DMS 273 (cell line): ENCODE measurements at regions not wholly inside any gene's neighbourhood (a gene's known extent, or its start where the extent isn't known, plus 50 kb on each side); places are given as distances from the start of the nearest gene placed in this dataset.

Source experiments
- DNase-seq: peaks from one replicate; lab custom pipeline; 2025; ENCODE audit not compliant: unreplicated experiment; lab: John Stamatoyannopoulos, UW

DNA sequence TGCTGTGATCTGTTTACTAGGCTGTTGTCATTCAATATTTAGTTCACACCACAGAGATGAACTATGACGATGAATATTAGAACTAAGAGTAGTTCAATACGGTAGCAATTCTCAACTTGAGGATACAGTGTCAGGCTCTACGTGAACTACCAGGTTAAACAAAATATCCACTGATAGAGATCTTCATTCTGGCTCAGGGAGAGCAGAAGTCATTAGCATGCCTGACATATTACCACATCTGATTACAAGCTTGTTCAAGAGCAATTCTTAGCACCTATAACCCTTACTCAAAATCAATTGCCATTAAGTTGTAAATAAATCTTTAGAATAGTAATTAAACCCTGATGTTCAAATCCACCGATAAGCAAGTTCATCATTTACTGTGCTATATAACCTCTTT, 207.2 kb downstream of the CHRM3 start:
- no peak for DNase-seq

DNA sequence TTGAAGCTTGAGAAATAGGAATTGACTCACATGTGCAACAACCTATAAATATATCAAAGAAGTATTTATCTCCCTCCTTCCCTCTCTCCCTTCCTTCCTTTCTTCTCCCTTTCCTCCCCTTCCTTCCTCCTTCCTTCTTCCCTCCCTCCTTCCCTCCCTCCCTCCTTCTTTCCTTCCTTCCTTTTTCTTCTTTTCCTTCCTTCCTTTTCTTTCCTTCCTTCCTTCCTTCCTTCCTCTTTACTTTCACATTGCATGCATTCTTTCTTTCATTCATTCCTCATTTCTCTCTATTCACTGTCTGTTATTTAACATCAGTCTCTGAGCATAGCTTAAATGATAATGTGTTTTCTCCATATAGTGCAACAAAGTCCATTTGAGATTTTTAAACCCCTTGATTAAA, 214.2 kb downstream of the CHRM3 start:
- no peak for DNase-seq

DNA sequence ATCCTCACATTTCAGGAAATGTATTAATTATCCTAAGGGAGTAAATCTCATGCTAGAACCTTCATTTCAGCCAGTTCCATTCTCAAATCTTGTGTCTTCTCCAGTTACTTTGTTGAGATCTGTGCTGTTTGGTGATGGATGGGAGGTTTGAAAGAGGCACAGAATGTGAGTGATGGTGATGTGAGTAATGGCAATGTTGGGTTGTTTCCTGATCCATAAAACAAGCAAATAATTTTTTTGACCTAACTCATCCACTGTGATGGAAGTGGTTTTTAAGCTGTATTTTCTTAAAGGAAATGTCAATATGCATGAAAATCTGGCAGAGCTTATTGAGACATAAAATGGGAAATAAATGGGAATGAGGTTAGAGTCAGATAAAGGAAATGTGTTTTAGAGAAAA, 214.7 kb downstream of the CHRM3 start:
- DNase-seq, result no peak

DNA sequence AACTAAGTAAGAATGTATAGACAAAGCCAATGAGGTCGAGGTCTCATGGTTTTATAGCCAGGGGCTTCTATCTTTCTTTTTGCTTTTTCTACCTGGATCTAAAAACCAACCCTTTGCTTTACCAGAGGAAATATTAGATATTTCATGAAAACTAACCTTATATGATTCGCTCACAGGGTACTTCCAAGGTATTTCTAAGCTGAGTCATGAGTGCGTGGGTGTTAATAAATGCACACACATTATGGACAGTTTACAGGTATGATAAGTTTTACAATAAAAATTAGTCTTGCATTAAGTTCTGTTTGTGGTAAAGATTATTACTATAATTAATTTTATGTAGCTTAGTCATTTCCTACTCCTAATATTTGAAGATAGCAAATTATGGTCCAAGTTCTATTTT, 217.2 kb downstream of the CHRM3 start:
- no peak for DNase-seq

DNA sequence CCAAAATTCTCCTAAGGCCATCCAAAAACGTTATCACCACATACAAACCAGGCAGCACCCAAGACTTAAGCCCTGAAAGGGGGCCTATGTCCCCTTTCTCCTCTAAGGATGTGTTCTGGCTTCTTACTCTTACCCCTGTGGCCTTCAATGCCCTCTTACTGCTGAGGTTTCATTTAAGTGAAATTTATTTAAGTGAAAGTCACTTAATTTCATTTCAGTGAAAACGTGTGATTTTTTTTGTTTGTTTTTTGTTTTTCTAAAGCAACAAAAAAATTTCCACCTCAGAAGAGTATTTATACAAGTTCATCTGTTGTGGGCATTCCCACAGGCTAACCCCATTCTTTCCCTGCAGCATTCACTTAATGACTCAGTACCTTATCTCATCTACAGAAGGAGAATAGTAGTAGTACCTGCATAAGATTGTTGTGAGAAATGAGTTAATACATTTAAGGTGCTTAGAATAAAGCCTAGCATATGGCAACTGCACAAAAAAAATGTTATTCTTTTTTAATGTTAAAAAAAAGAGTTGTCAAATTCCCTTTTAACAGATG, 220.6 kb downstream of the CHRM3 start:
- DNase-seq, result no peak

DNA sequence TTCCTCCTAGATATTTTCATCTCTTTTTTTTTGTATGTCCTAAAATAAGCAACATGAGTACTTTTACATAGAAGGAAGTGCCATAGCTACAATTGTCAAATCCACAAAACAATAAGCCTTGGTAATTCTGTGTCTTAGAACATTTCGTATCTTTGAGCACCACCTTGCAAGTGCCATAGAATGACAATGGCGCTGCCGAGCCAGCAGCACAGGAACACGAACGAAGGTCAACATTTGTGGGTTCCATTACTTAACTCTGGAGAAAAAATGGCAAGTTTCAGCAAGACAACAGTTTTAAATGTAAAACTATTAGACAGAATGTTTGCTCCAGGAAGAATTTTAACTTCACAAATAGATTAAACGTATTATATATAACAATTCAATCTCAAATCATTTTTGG, 222.1 kb downstream of the CHRM3 start:
- DNase-seq, result no peak

DNA sequence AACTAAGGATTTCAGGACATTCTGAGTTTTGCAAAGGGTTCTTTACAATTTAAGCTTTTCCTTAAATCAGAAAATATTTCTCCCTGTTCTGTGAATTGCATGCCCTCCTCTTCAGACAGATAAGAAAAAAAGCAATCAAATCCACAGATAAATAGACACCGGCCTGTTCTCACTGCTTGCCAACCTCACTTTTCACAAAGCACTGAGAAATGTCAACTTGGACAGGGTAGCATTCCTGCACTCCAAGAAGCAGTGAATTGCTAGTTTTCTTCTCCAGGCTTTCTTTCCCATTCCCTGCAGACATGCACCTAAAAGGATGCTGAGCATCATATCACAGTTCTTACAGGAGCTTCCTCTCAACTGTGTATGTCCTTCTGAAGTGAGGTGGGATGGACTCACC, 226.0 kb downstream of the CHRM3 start:
- no peak for DNase-seq

DNA sequence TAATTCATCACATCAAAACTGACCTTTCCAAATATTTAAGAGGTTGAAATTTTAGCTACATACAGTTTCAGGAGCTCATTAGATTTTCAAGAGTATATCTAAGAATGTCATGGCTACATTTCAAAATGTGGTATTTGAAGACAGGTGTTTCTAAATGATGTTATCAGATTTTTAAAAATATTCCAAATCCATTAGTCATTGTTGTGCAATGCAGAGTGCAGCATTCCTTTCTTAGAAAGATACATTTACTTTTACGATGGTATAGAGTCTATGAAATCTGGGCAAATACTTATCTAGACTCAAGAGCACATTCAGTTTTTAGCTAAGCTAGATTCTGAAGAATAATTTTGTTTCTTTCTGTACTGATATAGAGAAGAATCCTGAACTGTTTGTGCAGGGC, 230.3 kb downstream of the CHRM3 start:
- no peak for DNase-seq

DNA sequence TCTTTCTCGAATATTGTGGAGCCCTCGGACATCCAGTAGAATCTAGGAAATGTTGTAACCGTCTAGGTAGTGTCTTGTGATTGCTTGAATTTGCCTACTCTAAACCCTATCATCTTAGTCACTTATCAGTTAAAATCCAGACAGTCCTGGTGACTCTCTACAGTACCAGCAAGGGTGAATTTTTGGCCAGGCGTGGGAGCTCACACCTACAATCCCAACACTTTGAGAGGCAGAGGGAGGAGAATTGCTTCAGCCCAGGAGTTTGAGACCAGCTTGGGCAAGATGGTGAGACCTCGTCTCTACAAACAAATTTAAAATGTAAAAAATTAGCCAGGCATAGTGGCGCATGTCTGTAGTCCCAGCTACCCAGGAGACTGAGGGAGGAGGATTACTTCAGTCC, 230.9 kb downstream of the CHRM3 start:
- no peak for DNase-seq

DNA sequence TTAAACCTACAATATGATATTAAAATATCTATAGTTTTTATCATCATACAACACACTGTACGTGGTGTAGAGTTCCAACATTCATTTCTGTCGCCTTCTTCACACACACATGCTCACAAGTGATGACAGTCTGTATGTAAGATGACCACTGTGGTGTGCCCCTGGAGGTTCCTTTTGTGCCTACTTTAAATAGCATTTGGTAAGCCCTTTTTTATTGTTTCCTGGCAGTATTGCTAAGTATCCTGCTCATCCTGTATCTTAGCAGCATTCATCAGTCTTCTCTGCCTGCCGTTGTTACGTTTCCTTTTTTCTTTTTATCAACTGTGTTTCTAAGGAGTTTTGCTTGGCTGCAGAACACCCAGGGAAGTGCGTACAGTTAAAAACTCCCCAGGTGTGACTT, 231.4 kb downstream of the CHRM3 start:
- no peak for DNase-seq

DNA sequence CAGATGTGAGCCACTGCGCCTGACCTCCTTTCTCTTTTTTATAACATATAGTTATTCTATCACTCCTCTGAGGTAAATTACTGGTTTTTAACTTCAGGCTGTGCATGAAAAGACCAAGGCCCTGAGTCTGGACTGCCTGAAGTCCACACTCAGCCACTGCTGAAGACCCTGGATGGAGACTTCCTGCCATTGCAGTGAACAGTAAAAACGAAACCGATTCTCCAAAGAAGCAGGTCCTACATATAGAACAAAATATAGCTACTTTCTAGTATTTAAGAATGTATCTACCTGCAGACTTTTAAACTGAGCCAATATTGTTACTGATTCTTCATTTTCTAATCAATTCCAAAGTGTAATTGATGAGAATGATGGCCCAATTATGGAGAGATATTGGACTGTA, 232.8 kb downstream of the CHRM3 start:
- DNase-seq, result no peak

DNA sequence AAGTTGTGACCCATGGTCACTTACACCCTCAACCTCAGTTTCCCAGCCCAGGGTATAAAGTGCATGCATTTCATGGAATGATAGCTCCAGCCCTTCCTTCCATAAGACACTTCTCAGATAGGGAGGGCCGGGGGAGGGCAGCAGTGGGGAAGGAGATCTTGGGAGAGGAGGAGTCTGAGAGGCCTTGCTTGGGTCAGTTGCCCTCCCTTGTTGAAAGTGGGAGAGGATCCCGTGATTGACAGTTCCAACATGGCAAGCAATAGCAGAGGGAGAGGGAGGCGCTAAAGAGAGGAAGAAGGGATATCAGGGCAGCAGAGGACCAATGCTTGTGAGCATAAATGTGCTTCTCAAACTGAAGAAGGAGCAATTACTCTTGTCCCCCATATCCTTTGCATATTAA, 244.4 kb downstream of the CHRM3 start:
- no peak for DNase-seq

DNA sequence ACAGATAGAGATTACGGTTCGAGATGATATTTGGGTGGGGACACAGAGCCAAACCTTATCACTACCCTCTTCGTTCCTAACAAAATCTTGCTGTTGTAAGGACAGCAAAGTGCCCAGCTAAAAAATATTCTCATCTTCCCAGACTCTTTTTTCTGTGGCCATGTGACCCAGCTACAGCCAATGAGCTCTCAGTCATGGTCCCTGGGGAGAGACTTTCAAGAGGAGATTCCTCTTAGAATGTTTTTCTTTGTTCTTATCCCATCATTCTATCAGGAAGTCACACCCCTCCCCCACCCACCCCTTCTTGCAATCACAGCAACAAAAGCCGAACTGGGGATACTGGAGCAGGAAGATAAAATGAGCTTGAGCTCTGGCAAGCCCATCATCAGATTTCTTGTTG, 247.1 kb downstream of the CHRM3 start:
- DNase-seq, result no peak

DNA sequence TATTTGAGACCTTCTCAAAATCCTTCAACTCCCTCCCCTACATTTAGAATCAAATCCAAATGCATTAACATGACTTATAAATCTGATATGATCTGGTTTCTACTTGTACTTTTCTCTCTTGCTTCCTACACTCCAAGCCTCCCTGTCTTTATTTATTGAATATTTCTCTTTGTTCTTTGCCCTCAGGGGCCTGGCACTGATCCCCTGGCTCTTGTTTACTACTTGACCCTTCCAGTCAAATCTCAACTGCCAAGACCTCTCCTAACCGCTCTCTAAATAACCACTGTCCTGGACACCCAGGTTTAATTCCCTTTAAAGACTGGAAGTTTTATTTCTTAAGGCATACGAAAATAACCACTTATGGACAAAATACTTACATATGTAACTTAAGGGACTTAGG, 248.9 kb downstream of the CHRM3 start:
- DNase-seq, result no peak

DNA sequence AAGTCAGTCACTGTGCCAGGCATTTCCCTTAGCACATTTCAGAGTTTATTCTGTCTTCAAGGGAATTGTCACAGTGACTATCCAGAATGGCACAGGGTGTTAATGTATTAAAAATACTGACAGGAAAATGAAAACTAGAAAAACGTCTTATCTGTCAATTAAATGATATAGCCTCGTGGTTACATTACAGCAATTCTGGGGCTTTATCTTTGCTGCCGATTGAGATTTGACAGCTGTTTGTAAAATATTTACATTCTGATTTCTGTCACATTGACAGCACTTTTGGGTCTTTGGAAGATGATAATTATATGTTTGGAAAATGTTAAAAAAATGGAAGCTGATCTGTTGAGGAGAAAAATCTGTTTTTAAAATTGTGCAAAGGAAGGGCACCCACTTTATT, 250.0 kb downstream of the CHRM3 start:
- no peak for DNase-seq

DNA sequence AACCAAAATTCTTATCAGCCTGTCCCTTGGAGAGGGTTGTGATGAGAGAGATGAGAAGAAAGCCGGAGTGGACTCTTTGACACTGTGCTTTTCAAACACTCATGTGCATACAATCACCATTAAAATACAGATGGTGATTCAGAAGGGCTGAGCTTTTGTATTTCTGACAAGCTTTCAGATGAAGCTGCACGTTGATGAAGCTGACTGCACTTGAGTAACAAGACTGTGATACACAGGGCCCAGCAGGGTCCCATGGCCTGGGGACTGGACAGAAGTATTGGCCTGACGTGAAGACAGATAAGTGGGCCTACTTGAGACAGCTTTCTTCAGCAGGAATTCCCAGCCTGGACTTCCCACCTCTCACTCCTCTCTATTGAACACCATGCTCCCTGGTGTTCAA, 258.2 kb downstream of the CHRM3 start:
- no peak for DNase-seq

DNA sequence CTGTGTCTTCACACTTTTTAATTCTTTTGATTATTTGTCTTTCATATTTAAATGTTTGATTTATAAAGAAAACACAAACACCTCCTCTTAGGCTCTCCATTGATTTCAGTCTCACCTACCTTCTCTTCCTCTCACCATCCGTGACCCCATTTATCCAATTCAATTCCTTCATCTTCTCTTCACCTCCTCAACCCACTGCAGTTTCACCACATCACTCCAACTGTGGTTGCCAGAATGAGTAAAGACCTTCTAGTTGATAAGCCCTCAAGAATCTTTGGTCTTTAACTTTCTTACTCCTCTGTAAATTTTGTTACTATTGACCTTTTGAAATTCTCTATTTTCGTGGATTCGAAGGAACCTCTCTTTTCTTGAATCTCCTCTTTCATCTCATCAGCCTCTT, 260.7 kb downstream of the CHRM3 start:
- DNase-seq, result no peak

DNA sequence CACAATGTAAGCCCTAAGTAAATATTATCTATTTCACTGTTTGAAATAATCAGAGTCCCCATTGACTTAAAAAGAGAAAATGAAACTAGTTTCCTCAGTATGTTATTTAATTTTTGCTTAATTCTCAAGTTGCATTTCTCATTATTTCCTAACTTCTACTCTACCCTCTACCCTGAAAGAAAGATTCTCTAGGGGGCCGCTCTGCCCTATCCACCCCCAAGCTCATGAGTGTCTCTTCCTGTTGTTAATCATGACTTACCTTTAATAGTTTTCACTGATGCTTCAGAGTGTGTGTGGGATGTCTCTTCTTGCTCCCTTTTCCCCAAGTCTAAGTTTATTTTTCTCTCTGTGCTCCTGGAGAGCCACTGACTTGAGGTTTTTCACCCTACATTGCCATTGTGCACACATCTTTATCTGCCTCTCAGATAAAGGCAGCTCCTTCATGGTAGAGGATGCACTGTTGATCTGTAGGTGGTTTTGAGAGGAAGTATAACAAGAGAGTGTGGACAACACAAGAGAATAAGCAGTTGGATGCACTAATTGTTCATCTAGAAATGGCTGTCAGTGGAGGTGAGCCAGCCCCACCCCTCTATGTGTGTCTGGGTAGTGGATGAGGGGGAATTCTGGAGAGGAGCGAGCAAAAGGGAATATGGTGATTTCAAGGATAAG, 261.7 kb downstream of the CHRM3 start:
- no peak for DNase-seq

DNA sequence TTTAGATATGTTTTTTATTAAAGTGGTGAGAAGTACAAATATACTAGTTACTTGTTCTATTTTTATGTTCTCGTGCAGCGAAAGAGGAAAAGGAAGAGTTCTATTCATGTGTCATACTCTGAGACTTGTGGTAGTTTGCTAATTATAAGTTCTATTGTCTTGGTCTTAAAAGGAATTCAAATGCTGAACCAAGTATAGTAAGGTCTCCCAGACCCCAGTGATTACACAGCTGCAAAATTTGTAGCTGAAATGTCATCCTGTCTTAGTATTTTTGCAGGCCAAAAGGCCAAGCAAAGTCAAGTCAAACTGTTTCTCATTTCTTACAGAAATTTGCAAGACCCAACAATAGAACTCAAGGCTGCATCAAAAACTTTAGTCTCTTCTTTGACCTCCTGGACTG, 268.7 kb downstream of the CHRM3 start:
- DNase-seq, result no peak

DNA sequence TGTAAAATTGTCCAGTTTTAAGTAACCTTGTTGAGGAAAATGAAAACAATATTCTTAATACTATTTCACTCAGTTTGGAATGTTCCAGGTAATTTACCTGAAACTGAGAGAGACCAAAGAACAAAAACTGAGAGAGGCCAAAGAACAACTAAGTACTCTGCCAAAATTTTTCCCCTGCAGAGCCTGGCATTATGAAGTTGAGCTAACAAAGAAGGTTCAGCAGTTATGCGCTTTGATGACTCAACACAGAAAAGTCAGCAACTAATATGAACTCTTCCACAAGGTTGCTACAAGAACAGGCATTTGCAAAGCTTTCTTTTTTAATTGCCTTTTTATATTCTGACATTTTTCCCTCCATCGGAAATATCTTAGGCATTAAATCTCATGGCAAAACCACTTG, 270.9 kb downstream of the CHRM3 start:
- no peak for DNase-seq

DNA sequence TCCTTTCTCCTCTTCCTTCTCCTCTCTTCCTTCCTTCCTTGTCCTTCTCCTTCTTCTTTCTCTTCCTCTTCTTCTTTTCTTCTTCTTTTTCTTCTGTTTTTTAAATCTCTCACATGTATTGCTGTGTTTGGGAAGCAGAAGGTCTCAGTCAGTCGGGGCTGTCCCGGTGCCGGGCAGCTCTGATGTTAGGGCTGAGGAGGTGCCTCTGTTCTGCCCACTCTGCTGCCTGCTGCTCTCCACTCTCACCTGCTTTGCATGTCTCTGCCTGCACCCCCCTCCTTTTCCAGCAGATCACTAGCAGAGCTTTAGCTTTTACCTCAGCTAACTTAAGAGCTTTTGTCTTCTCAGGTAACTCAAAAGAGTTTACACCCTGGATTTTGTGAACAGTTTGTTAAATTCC, 276.6 kb downstream of the CHRM3 start:
- no peak for DNase-seq

DNA sequence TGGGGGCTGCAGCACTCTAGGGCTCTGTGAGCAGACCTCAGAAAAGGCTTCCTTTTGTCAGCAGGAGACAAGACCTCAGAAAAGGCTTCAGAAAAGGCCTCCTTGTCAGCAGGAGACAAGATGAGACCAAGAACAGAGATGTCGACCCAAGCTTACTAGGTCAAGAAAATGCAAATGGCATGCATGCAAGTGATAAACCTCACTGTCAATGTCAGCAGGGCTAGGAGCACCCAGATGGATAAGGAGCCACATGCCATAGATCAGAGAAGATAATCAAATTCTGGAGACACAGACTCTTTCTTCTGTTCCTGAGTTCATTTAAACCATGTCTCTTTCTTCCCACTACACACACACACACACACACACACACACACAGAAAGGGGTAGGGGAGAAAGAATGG, 285.9 kb downstream of the CHRM3 start:
- no peak for DNase-seq

DNA sequence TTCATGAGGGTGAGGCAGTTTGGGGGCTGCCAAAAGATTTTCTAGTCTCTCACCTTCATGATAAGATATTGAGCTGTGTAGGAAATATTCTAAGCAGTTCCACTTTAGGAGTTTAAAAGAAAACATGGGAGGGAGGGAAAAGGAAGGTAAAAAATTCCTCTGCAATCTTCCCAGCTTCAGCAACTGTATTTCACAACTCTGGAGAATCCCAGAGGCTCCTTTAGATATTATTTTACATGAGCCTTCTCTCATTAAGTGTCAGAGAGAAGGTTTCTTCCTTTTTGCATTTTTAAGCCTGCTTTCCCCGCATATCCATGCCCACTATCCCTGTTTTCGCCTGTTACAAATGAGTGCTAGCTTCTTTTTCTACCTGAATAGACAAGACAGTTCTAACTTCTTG, 289.4 kb downstream of the CHRM3 start:
- DNase-seq, result no peak
